ENCODE measurements at regions not wholly inside any gene's neighbourhood (a gene's known extent, or its start where the extent isn't known, plus 50 kb on each side); places are given as distances from the start of the nearest gene placed in this dataset.

DNA sequence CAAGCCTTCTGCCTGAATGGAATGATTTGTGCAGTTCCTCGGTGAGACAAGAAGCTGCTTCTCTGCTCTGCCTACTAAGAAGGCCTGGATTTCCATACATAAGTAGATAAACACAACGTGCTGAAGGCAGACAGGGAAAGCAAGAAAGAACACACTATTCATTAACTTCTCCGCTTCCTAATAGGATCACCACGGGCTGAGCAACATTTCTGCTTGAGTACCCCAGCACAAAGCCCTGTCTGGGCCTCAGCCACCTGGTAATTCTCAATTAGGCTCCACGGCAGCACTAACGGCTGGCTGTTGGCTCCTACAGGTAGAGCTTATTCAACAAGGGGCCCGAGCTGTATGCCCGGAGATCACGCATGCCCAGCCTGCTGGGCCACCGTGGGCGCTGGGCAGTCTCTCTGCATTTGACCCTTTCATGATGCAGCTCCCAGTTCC lies 1156.6 kb downstream of the TBC1D22A start:
- in situ Hi-C loops (cut with MboI; ENCODE audit: low sequenced_read_pairs), result no loop called here
- Histone ChIP-seq H3K9me3 (ENCODE audit: control insufficient read depth, insufficient read depth, low read length) (peaks cover 61% of the 10 kb centered on the region), H3K4me3 (ENCODE audit: insufficient read depth, low read depth, low read length) (no peak overlapping the region), H3K36me3 (ENCODE audit: control insufficient read depth, insufficient read depth, low read length) (no peaks in the 10 kb centered on the region), H3K56ac (ENCODE audit: extremely low read depth, insufficient read depth, low read length) (no peak overlapping the region), H3K4ac (ENCODE audit: low read depth, low read length) (no peak overlapping the region), H3K9ac (ENCODE audit: low read depth, low read length) (no peak overlapping the region), H3K27me3 (ENCODE audit: control insufficient read depth, insufficient read depth, low read length) (no peaks in the 10 kb centered on the region), H3K23ac (ENCODE audit: low read depth, low read length) (no peak overlapping the region), H2BK20ac (ENCODE audit: low read depth, low read length) (no peak overlapping the region), H4K8ac (ENCODE audit: low read depth in 2 of 2, low read length in 2 of 2) (no peak overlapping the region), H3K27ac (ENCODE audit: insufficient read depth, low read length) (no peak overlapping the region), H3K4me1 (ENCODE audit: control insufficient read depth, insufficient read depth, low read length) (no peaks in the 10 kb centered on the region), H2AK5ac (ENCODE audit: low read depth, low read length) (no peak overlapping the region), H3K4me2 (ENCODE audit: low read depth, low read length) (no peak overlapping the region), H4K91ac (ENCODE audit: insufficient read depth, low read depth, low read length) (no peak overlapping the region), H3K9me1 (ENCODE audit: insufficient read depth, low read length) (no peaks in the 10 kb centered on the region), H3K14ac (replicated peaks; ENCODE audit: low read depth, low read length) (no peak overlapping the region), H3K79me1 (ENCODE audit: low read depth in 1 of 2, low read length in 2 of 2) (no peaks in the 10 kb centered on the region), H2AK9ac (replicated peaks; ENCODE audit: low read depth, low read length, poor library complexity) (no peak overlapping the region), H4K20me1 (ENCODE audit: insufficient read depth, low read length) (no peaks in the 10 kb centered on the region), H2BK15ac (ENCODE audit: low read depth, low read length) (no peak overlapping the region), H2BK120ac (ENCODE audit: low read depth, low read length) (no peak overlapping the region), H4K5ac (ENCODE audit: low read depth, low read length) (no peak overlapping the region), H3K18ac (ENCODE audit: low read depth, low read length) (no peak overlapping the region), H2BK5ac (ENCODE audit: low read depth, low read length, poor library complexity, severe bottlenecking) (no peak overlapping the region), H2AFZ (replicated peaks; ENCODE audit: low read length, poor library complexity) (no peak overlapping the region)
- CTCF ChIA-PET, result no interaction called here
- DNase-seq (no peak), ATAC-seq (ENCODE audit: low read depth) (no peak)
- BruUV-seq (replicated peaks), result no TSS peak
- POLR2A ChIA-PET (ENCODE audit: unreplicated experiment), result no interaction called here
- no peak for TF ChIP-seq FOS (IDR thresholded peaks at IDR 0.05; ENCODE audit: low read depth, low read length)
- TF ChIP-seq BHLHE40 (IDR thresholded peaks at IDR 0.05; ENCODE audit: low read depth, low read length), result no peak
- TF ChIP-seq MAFK (IDR thresholded peaks at IDR 0.05; ENCODE audit: low read depth, low read length), result no peak
- TF ChIP-seq, protein P1, sequence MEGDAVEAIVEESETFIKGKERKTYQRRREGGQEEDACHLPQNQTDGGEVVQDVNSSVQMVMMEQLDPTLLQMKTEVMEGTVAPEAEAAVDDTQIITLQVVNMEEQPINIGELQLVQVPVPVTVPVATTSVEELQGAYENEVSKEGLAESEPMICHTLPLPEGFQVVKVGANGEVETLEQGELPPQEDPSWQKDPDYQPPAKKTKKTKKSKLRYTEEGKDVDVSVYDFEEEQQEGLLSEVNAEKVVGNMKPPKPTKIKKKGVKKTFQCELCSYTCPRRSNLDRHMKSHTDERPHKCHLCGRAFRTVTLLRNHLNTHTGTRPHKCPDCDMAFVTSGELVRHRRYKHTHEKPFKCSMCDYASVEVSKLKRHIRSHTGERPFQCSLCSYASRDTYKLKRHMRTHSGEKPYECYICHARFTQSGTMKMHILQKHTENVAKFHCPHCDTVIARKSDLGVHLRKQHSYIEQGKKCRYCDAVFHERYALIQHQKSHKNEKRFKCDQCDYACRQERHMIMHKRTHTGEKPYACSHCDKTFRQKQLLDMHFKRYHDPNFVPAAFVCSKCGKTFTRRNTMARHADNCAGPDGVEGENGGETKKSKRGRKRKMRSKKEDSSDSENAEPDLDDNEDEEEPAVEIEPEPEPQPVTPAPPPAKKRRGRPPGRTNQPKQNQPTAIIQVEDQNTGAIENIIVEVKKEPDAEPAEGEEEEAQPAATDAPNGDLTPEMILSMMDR (conservative IDR thresholded peaks at IDR 0.05; ENCODE audit: low read depth, low read length), result no peak
- no peak for TF ChIP-seq SMC3 (IDR thresholded peaks at IDR 0.05; ENCODE audit: low read depth, low read length)
- TF ChIP-seq MAZ (IDR thresholded peaks at IDR 0.05; ENCODE audit: borderline replicate concordance, low read depth, low read length), result no peak
- TF ChIP-seq, protein P2, sequence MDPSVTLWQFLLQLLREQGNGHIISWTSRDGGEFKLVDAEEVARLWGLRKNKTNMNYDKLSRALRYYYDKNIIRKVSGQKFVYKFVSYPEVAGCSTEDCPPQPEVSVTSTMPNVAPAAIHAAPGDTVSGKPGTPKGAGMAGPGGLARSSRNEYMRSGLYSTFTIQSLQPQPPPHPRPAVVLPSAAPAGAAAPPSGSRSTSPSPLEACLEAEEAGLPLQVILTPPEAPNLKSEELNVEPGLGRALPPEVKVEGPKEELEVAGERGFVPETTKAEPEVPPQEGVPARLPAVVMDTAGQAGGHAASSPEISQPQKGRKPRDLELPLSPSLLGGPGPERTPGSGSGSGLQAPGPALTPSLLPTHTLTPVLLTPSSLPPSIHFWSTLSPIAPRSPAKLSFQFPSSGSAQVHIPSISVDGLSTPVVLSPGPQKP (IDR thresholded peaks at IDR 0.05; ENCODE audit: borderline replicate concordance, low read depth, low read length), result no peak
- TF ChIP-seq MXI1 (IDR thresholded peaks at IDR 0.05; ENCODE audit: borderline replicate concordance, low read depth, low read length), result no peak
- TF ChIP-seq CHD1 (IDR thresholded peaks at IDR 0.05; ENCODE audit: low read depth, low read length), result no peak
- TF ChIP-seq NFE2L2 (IDR thresholded peaks at IDR 0.05; ENCODE audit: low read depth, low read length), result no peak
- TF ChIP-seq RCOR1 (IDR thresholded peaks at IDR 0.05; ENCODE audit: insufficient replicate concordance, low read length), result no peak
- WGBS, 2 experiments (ENCODE audit: extremely low coverage in 2 of 2, insufficient read length in 1 of 2), result 45% methylated on average over 5 of the region's 11 CpGs; no CpG with 5 or more reads in 1 of the 2 experiments
- intact Hi-C loops (cut with micrococcal nuclease), result no loop called here
- dilution Hi-C loops (cut with HindIII; ENCODE audit: low sequenced_read_pairs, unreplicated experiment), result no loop called here

Data from IMR-90 (cell line).